ENCODE measurements at regions not wholly inside any gene's neighbourhood (a gene's known extent, or its start where the extent isn't known, plus 50 kb on each side); places are given as distances from the start of the nearest gene placed in this dataset.
"Not testable (repeated sequence)": the region's sequence is repeated elsewhere in the genome, so short reads cannot be mapped to it uniquely, and the experiment has no call there.

DNA sequence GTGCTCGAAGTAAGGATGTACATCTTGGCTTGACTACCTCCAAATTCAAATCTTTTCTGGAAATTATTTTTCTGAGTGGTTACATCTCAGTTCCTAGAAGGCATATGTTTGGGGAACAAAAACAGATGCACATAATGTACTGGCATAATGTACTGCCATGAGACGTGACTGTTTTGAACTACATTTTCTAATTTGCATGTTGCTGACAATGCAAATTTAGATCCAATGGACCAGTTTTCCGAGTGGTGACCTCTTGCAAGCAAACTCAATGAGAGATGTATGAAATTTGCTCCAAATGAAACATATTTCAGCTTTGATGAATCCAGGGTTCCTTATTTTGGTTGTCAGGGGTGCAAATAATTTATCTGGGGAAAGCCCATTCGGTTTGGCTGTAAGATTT is 694.3 kb downstream of the GRXCR1 start:
- ChIA-PET POLR2A (no interaction called here), CTCF (no interaction called here)
- H3K4me1 ChIP-seq (ENCODE audit: control extremely low read depth in 1 of 4, control insufficient read depth in 4 of 4, insufficient read depth in 4 of 4, low read length in 3 of 4) = no peaks in the 10 kb centered on the region
- H3K9me3 ChIP-seq (ENCODE audit: control extremely low read depth in 1 of 5, control insufficient read depth in 4 of 5, insufficient read depth in 2 of 5, low read depth in 1 of 5, low read length in 4 of 5) = no peaks in the 10 kb centered on the region
- H3K4me3 ChIP-seq (ENCODE audit: control insufficient read depth in 1 of 7, extremely low read depth in 1 of 7, insufficient read depth in 4 of 7, low read depth in 2 of 7, low read length in 6 of 7) = no peak overlapping the region
- no peak overlapping the region for H3K27ac ChIP-seq (ENCODE audit: insufficient read depth in 1 of 2, low read depth in 1 of 2, low read length in 2 of 2, poor library complexity in 1 of 2, severe bottlenecking in 2 of 2)
- DNase-seq = no peak
- WGBS (ENCODE audit: insufficient coverage) = 89% methylated on average over 4 of the region's 4 CpGs
- H3K27me3 ChIP-seq (replicated peaks in 2 of 5; ENCODE audit: control insufficient read depth in 4 of 5, insufficient read depth in 5 of 5, low read length in 4 of 5) = no peaks in the 10 kb centered on the region
- no peaks in the 10 kb centered on the region for H3K36me3 ChIP-seq (ENCODE audit: control insufficient read depth in 4 of 4, insufficient read depth in 4 of 4, low read length in 3 of 4)

DNA sequence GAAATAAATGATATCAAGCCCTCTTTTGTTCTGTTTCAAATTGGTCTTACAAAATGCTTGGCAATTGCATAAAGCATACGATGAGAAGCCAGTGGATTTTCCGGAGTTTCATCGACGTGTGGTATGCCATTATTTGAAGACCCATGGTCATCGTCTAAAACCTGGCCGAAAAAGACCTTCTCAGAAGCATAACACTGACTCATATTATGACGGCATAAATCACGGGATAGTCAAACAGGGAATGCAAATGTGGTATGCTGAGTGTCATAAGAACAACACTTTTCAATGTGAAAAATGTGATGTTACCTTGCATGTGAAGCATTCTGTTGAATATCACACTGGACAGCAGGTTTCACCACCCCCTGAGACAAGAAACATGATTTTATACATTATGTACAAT is 695.2 kb downstream of the GRXCR1 start:
- 93% methylated on average over 6 of the region's 8 CpGs for WGBS (ENCODE audit: insufficient coverage)
- Histone ChIP-seq H3K27me3 (replicated peaks in 2 of 5; ENCODE audit: control insufficient read depth in 4 of 5, insufficient read depth in 5 of 5, low read length in 4 of 5) (no peaks in the 10 kb centered on the region), H3K4me3 (ENCODE audit: control insufficient read depth in 1 of 7, extremely low read depth in 1 of 7, insufficient read depth in 4 of 7, low read depth in 2 of 7, low read length in 6 of 7) (no peak overlapping the region), H3K27ac (ENCODE audit: insufficient read depth in 1 of 2, low read depth in 1 of 2, low read length in 2 of 2, poor library complexity in 1 of 2, severe bottlenecking in 2 of 2) (no peak overlapping the region), H3K9me3 (ENCODE audit: control extremely low read depth in 1 of 5, control insufficient read depth in 4 of 5, insufficient read depth in 2 of 5, low read depth in 1 of 5, low read length in 4 of 5) (no peaks in the 10 kb centered on the region), H3K36me3 (ENCODE audit: control insufficient read depth in 4 of 4, insufficient read depth in 4 of 4, low read length in 3 of 4) (no peaks in the 10 kb centered on the region), H3K4me1 (ENCODE audit: control extremely low read depth in 1 of 4, control insufficient read depth in 4 of 4, insufficient read depth in 4 of 4, low read length in 3 of 4) (no peaks in the 10 kb centered on the region)
- POLR2A ChIA-PET = no interaction called here
- no peak for DNase-seq
- CTCF ChIA-PET = no interaction called here

DNA sequence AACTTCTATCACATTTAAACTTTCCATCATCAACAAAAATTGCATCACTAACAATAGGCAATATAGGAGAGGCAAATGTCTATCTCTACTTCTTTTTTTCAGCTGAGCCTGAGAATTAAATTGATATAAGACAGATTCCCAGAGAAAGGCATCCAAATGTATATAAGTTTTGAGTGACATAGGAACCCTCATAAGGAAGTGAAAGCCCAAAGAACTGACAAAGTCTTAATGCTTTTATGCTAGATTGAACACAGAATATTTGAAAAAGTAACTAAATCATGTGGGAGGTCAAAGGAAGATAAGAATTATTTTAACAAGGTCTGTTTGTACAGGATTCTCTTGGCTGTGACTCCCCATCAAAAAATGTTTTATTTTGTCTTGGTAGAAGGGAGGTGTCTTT is 714.9 kb downstream of the GRXCR1 start:
- Histone ChIP-seq H3K4me1 (ENCODE audit: control extremely low read depth in 1 of 4, control insufficient read depth in 4 of 4, insufficient read depth in 4 of 4, low read length in 3 of 4) (no peaks in the 10 kb centered on the region), H3K9me3 (ENCODE audit: control extremely low read depth in 1 of 5, control insufficient read depth in 4 of 5, insufficient read depth in 2 of 5, low read depth in 1 of 5, low read length in 4 of 5) (no peaks in the 10 kb centered on the region)
- POLR2A ChIA-PET = no interaction called here

DNA sequence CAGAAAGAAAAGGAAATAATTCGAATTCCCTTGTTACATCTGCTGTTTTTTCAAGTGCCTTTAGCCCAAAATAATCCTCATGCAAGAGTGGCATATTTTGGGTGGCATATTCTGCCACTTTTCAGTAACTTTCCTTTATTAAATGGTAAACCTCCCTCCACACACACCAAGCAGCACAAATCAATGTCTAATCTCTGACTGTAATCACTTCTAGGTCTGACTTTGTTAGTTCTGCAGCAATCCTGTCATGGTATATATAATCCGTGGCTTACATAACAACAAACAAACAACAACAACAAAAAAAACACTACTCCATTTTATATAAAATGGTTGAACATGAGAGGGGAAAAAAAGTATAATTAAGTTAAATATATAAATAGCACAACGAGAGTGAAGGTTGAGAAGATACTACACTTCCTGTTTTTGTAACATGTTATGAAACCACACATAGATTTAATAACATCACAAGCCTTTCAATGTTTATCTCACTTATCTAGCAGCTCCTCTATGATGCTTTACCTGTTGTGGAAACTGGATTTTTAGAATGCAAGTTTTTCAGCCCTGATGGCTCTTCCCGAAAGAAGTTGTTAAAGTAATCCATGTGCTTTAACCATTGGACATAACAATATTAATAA is 715.4 kb downstream of the GRXCR1 start:
- H3K4me1 ChIP-seq (ENCODE audit: control extremely low read depth in 1 of 4, control insufficient read depth in 4 of 4, insufficient read depth in 4 of 4, low read length in 3 of 4) = no peaks in the 10 kb centered on the region
- H3K27me3 ChIP-seq (replicated peaks in 2 of 5; ENCODE audit: control insufficient read depth in 4 of 5, insufficient read depth in 5 of 5, low read length in 4 of 5) = no peaks in the 10 kb centered on the region
- ChIA-PET CTCF (no interaction called here), POLR2A (no interaction called here)
- H3K36me3 ChIP-seq (ENCODE audit: control insufficient read depth in 4 of 4, insufficient read depth in 4 of 4, low read length in 3 of 4) = no peaks in the 10 kb centered on the region
- 80% methylated on average over 1 of the region's 4 CpGs for WGBS (ENCODE audit: insufficient coverage)
- no peak overlapping the region for H3K27ac ChIP-seq (ENCODE audit: insufficient read depth in 1 of 2, low read depth in 1 of 2, low read length in 2 of 2, poor library complexity in 1 of 2, severe bottlenecking in 2 of 2)
- no peaks in the 10 kb centered on the region for H3K9me3 ChIP-seq (ENCODE audit: control extremely low read depth in 1 of 5, control insufficient read depth in 4 of 5, insufficient read depth in 2 of 5, low read depth in 1 of 5, low read length in 4 of 5)
- DNase-seq = no peak
- H3K4me3 ChIP-seq (ENCODE audit: control insufficient read depth in 1 of 7, extremely low read depth in 1 of 7, insufficient read depth in 4 of 7, low read depth in 2 of 7, low read length in 6 of 7) = no peak overlapping the region

More for the DNA sequence above, 714.9 kb downstream of the GRXCR1 start:
- no peaks in the 10 kb centered on the region for H3K27me3 ChIP-seq (replicated peaks in 2 of 5; ENCODE audit: control insufficient read depth in 4 of 5, insufficient read depth in 5 of 5, low read length in 4 of 5)
- CTCF ChIA-PET = no interaction called here
- DNase-seq = no peak
- H3K4me3 ChIP-seq (ENCODE audit: control insufficient read depth in 1 of 7, extremely low read depth in 1 of 7, insufficient read depth in 4 of 7, low read depth in 2 of 7, low read length in 6 of 7) = no peak overlapping the region
- H3K36me3 ChIP-seq (ENCODE audit: control insufficient read depth in 4 of 4, insufficient read depth in 4 of 4, low read length in 3 of 4) = no peaks in the 10 kb centered on the region
- no peak overlapping the region for H3K27ac ChIP-seq (ENCODE audit: insufficient read depth in 1 of 2, low read depth in 1 of 2, low read length in 2 of 2, poor library complexity in 1 of 2, severe bottlenecking in 2 of 2)

DNA sequence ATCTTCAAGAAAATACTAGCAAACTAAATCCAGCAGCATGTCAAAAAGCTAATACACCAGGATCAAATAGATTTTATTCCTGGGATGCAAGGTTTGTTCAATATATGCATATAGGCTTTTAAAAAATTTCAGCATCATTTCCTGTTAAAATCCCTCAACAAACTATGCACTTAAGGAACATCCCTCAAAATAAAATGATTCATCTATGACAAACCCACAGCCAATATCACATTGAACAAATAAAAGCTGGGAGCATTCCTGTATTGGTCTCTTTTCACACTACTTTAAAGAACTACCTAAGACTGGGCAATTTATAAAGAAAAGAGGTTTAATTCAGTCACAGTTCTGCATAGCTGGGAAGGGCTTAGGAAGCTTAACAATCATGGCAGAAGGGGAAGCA is 726.7 kb downstream of the GRXCR1 start:
- Histone ChIP-seq H3K27me3 (replicated peaks in 2 of 5; ENCODE audit: control insufficient read depth in 4 of 5, insufficient read depth in 5 of 5, low read length in 4 of 5) (no peaks in the 10 kb centered on the region), H3K27ac (ENCODE audit: insufficient read depth in 1 of 2, low read depth in 1 of 2, low read length in 2 of 2, poor library complexity in 1 of 2, severe bottlenecking in 2 of 2) (no peak overlapping the region), H3K36me3 (ENCODE audit: control insufficient read depth in 4 of 4, insufficient read depth in 4 of 4, low read length in 3 of 4) (no peaks in the 10 kb centered on the region), H3K9me3 (ENCODE audit: control extremely low read depth in 1 of 5, control insufficient read depth in 4 of 5, insufficient read depth in 2 of 5, low read depth in 1 of 5, low read length in 4 of 5) (peaks cover 0 to 5% (median 0%) of the 10 kb centered on the region in 5 experiments), H3K4me3 (ENCODE audit: control insufficient read depth in 1 of 7, extremely low read depth in 1 of 7, insufficient read depth in 4 of 7, low read depth in 2 of 7, low read length in 6 of 7) (no peak overlapping the region), H3K4me1 (ENCODE audit: control extremely low read depth in 1 of 4, control insufficient read depth in 4 of 4, insufficient read depth in 4 of 4, low read length in 3 of 4) (no peaks in the 10 kb centered on the region)
- DNase-seq = no peak
- POLR2A ChIA-PET = no interaction called here
- CTCF ChIA-PET = no interaction called here

DNA sequence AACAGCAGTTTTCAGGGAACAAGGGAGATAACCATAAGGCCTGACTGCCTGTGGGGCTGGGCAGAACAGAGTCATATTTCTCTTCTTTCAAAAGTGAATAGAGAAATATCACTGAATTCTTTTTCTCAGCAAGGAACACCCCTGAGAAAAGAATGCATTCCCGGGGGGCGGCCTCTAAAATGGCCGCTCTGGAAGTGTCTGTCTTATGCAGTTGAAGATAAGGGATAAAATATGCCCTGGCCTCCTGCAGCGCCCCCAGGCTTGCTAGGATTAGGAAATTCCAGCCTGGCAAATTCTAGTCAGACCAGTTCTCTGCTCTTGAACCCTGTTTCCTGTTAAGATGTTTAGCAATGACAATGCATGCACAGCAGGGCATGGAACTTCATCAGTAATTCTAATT is 745.4 kb downstream of the GRXCR1 start:
- DNase-seq; H3K9me3 ChIP-seq (ENCODE audit: control extremely low read depth in 1 of 5, control insufficient read depth in 4 of 5, insufficient read depth in 2 of 5, low read depth in 1 of 5, low read length in 4 of 5); POLR2A ChIA-PET; CTCF ChIA-PET; H3K36me3 ChIP-seq (ENCODE audit: control insufficient read depth in 4 of 4, insufficient read depth in 4 of 4, low read length in 3 of 4); H3K27me3 ChIP-seq (replicated peaks in 2 of 5; ENCODE audit: control insufficient read depth in 4 of 5, insufficient read depth in 5 of 5, low read length in 4 of 5); H3K4me3 ChIP-seq (ENCODE audit: control insufficient read depth in 1 of 7, extremely low read depth in 1 of 7, insufficient read depth in 4 of 7, low read depth in 2 of 7, low read length in 6 of 7); H3K4me1 ChIP-seq (ENCODE audit: control extremely low read depth in 1 of 4, control insufficient read depth in 4 of 4, insufficient read depth in 4 of 4, low read length in 3 of 4); H3K27ac ChIP-seq (ENCODE audit: insufficient read depth in 1 of 2, low read depth in 1 of 2, low read length in 2 of 2, poor library complexity in 1 of 2, severe bottlenecking in 2 of 2): not testable (repeated sequence)
- WGBS (ENCODE audit: insufficient coverage) = 93% methylated on average over 3 of the region's 4 CpGs

DNA sequence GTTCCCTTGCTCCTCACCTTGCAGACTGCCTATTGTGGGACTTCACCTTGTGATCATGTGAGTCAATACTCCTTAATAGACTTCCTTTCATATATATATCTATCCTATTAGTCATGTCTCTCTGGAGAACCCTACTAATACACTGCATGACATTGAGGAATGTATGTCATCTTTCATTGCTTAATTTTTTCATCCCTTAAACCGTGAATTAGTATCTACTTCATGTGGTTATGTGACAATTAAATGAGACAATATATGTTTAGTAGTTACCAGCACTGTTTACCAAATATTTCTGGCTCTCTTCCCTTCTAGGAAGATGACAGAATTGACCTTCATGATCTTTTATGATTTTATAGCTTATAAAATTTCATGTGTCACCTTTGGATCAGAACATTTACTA is 759.5 kb downstream of the GRXCR1 start:
- Histone ChIP-seq H3K9me3 (ENCODE audit: control extremely low read depth in 1 of 5, control insufficient read depth in 4 of 5, insufficient read depth in 2 of 5, low read depth in 1 of 5, low read length in 4 of 5) (no peaks in the 10 kb centered on the region), H3K27ac (ENCODE audit: insufficient read depth in 1 of 2, low read depth in 1 of 2, low read length in 2 of 2, poor library complexity in 1 of 2, severe bottlenecking in 2 of 2) (no peak overlapping the region), H3K4me3 (ENCODE audit: control insufficient read depth in 1 of 7, extremely low read depth in 1 of 7, insufficient read depth in 4 of 7, low read depth in 2 of 7, low read length in 6 of 7) (no peak overlapping the region), H3K36me3 (ENCODE audit: control insufficient read depth in 4 of 4, insufficient read depth in 4 of 4, low read length in 3 of 4) (no peaks in the 10 kb centered on the region), H3K4me1 (ENCODE audit: control extremely low read depth in 1 of 4, control insufficient read depth in 4 of 4, insufficient read depth in 4 of 4, low read length in 3 of 4) (no peaks in the 10 kb centered on the region), H3K27me3 (replicated peaks in 2 of 5; ENCODE audit: control insufficient read depth in 4 of 5, insufficient read depth in 5 of 5, low read length in 4 of 5) (no peaks in the 10 kb centered on the region)
- no peak for DNase-seq
- CTCF ChIA-PET = no interaction called here
- no CpG with 5 or more reads among the region's 1 CpG for whole genome bisulfite sequencing (ENCODE audit: insufficient coverage)
- POLR2A ChIA-PET = no interaction called here
